ENCODE measurements at regions not wholly inside any gene's neighbourhood (a gene's known extent, or its start where the extent isn't known, plus 50 kb on each side); places are given as distances from the start of the nearest gene placed in this dataset.

GRCh38 chr5:2861605-2862004 is 110.1 kb upstream of the IRX2 start:
- Mint-ChIP-seq H3K4me3 (no peak overlapping the region), H3K36me3 (ENCODE audit: insufficient read depth in 2 of 2) (peaks cover 2% of the 10 kb centered on the region in 2 donors), H3K9me3 (peaks cover 0 to 3% of the 10 kb centered on the region in 2 donors), H3K4me1 (ENCODE audit: low read depth) (no peaks in the 10 kb centered on the region), H3K27ac (no peak overlapping the region), H3K27me3 (ENCODE audit: low read depth) (no peaks in the 10 kb centered on the region)
- DNase-seq (no peak), ATAC-seq (replicated peaks in 1 of 2) (no peak)

GRCh38 chr5:2860101-2860500 is 108.6 kb upstream of the IRX2 start:
- ATAC-seq (replicated peaks in 1 of 2), result no peak
- Mint-ChIP-seq H3K27ac (no peak overlapping the region), H3K9me3 (peaks cover 0 to 3% of the 10 kb centered on the region in 2 donors), H3K36me3 (ENCODE audit: insufficient read depth in 2 of 2) (peaks cover under 1 to 2% of the 10 kb centered on the region in 2 donors), H3K4me1 (ENCODE audit: low read depth) (no peaks in the 10 kb centered on the region), H3K4me3 (no peak overlapping the region), H3K27me3 (ENCODE audit: low read depth) (no peaks in the 10 kb centered on the region)
- DNase-seq, result no peak

GRCh38 chr5:2857837-2858236 is 106.4 kb upstream of the IRX2 start:
- Mint-ChIP-seq H3K36me3 (ENCODE audit: insufficient read depth in 2 of 2) (peaks cover 0 to 2% of the 10 kb centered on the region in 2 donors), H3K27ac (no peak overlapping the region), H3K4me1 (ENCODE audit: low read depth) (no peaks in the 10 kb centered on the region), H3K27me3 (ENCODE audit: low read depth) (no peaks in the 10 kb centered on the region), H3K4me3 (no peak overlapping the region), H3K9me3 (peaks cover 0 to 4% of the 10 kb centered on the region in 2 donors)
- no peak for ATAC-seq (replicated peaks in 1 of 2)
- DNase-seq, result no peak

- H3K4me3 Mint-ChIP-seq, result no peak overlapping the region
- no peaks in the 10 kb centered on the region for H3K27me3 Mint-ChIP-seq (ENCODE audit: low read depth)
- no peak for DNase-seq
- ATAC-seq (replicated peaks in 1 of 2), result no peak
- no peak overlapping the region for H3K27ac Mint-ChIP-seq
- peaks cover 0 to 4% of the 10 kb centered on the region in 2 donors for H3K9me3 Mint-ChIP-seq
- peaks cover 0 to 2% of the 10 kb centered on the region in 2 donors for H3K36me3 Mint-ChIP-seq (ENCODE audit: insufficient read depth in 2 of 2)
- no peaks in the 10 kb centered on the region for H3K4me1 Mint-ChIP-seq (ENCODE audit: low read depth)
These were observed 104.7 kb upstream of the IRX2 start for GRCh38 chr5:2856206-2856605.

GRCh38 chr5:2852446-2852845 is 101.0 kb upstream of the IRX2 start:
- ATAC-seq (replicated peaks in 1 of 2), result no peak

GRCh38 chr5:2851895-2852294 is 100.4 kb upstream of the IRX2 start:
- H3K4me1 Mint-ChIP-seq (ENCODE audit: low read depth), result no peaks in the 10 kb centered on the region
- no peak overlapping the region for H3K27ac Mint-ChIP-seq
- ATAC-seq (replicated peaks in 1 of 2), result no peak
- no peak overlapping the region for H3K4me3 Mint-ChIP-seq
- H3K27me3 Mint-ChIP-seq (ENCODE audit: low read depth), result no peaks in the 10 kb centered on the region
- no peak for DNase-seq
- H3K9me3 Mint-ChIP-seq, result peaks cover 4% of the 10 kb centered on the region in 2 donors
- peaks cover 0 to 2% of the 10 kb centered on the region in 2 donors for H3K36me3 Mint-ChIP-seq (ENCODE audit: insufficient read depth in 2 of 2)

More at GRCh38 chr5:2852446-2852845, 101.0 kb upstream of the IRX2 start:
- DNase-seq, result no peak
- H3K27me3 Mint-ChIP-seq (ENCODE audit: low read depth), result no peaks in the 10 kb centered on the region
- H3K27ac Mint-ChIP-seq, result no peak overlapping the region
- H3K9me3 Mint-ChIP-seq, result peaks cover 4% of the 10 kb centered on the region in 2 donors
- peaks cover 0 to 2% of the 10 kb centered on the region in 2 donors for H3K36me3 Mint-ChIP-seq (ENCODE audit: insufficient read depth in 2 of 2)
- no peak overlapping the region for H3K4me3 Mint-ChIP-seq
- H3K4me1 Mint-ChIP-seq (ENCODE audit: low read depth), result no peaks in the 10 kb centered on the region

DNA sequence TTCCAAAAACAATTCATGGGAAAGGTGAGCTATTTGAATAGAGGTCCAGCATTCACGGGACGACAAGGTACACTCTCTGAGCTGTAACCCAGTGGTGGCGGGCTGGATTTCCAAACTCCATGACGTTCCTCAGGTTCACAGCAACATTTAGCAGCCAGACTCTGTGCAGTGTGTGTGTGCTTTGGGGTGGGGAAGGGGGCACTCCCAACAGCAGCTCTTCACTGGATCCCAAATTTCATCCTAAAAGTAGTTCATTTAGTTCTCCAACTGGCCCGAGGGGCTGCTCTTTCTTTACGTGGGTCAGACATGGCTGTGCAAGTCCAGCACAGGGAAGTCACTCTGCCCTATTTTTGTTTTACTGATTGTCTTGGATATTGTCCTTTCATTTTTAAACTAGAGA is 98.0 kb upstream of the IRX2 start:
- Mint-ChIP-seq H3K27me3 (ENCODE audit: low read depth) (no peaks in the 10 kb centered on the region), H3K36me3 (ENCODE audit: insufficient read depth in 2 of 2) (peaks cover 0 to 2% of the 10 kb centered on the region in 2 donors), H3K27ac (no peak overlapping the region), H3K4me1 (ENCODE audit: low read depth) (no peaks in the 10 kb centered on the region), H3K9me3 (peaks cover 2 to 4% of the 10 kb centered on the region in 2 donors), H3K4me3 (no peak overlapping the region)
- ATAC-seq (replicated peaks in 1 of 2) (no peak), DNase-seq (no peak)

DNA sequence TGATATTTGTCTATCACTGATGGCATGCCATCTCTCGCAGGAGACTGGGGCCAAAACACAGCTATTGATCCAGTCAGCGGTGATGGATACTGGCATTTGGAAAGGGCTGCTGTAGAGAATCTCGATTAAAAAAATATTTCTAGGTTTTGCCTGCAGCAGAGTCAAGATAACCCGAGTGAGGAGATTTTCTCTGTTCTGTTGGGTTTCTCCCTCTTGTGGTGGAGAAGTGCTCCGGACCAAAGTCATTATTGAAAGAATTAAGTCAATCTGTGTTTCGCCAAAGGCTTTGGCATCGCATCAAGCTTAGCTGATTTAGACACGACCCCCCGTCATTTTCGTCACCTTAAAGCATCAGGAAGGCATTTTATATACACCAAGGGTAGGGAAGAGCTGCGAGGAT is 97.1 kb upstream of the IRX2 start:
- no peak overlapping the region for H3K4me3 Mint-ChIP-seq
- no peaks in the 10 kb centered on the region for H3K4me1 Mint-ChIP-seq (ENCODE audit: low read depth)
- H3K27me3 Mint-ChIP-seq (ENCODE audit: low read depth), result no peaks in the 10 kb centered on the region
- ATAC-seq (replicated peaks in 1 of 2), result no peak
- H3K9me3 Mint-ChIP-seq, result peaks cover 2 to 4% of the 10 kb centered on the region in 2 donors
- H3K36me3 Mint-ChIP-seq (ENCODE audit: insufficient read depth in 2 of 2), result peaks cover 0 to 2% of the 10 kb centered on the region in 2 donors
- no peak for DNase-seq
- no peak overlapping the region for H3K27ac Mint-ChIP-seq

- Mint-ChIP-seq H3K4me3 (no peak overlapping the region), H3K27ac (no peak overlapping the region), H3K27me3 (ENCODE audit: low read depth) (no peaks in the 10 kb centered on the region), H3K36me3 (ENCODE audit: insufficient read depth in 2 of 2) (no peaks in the 10 kb centered on the region), H3K4me1 (ENCODE audit: low read depth) (no peaks in the 10 kb centered on the region), H3K9me3 (peaks cover 0 to 4% of the 10 kb centered on the region in 2 donors)
- ATAC-seq (replicated peaks in 1 of 2), result no peak
- DNase-seq, result no peak
These were observed 96.1 kb upstream of the IRX2 start for GRCh38 chr5:2847608-2848007.

DNA sequence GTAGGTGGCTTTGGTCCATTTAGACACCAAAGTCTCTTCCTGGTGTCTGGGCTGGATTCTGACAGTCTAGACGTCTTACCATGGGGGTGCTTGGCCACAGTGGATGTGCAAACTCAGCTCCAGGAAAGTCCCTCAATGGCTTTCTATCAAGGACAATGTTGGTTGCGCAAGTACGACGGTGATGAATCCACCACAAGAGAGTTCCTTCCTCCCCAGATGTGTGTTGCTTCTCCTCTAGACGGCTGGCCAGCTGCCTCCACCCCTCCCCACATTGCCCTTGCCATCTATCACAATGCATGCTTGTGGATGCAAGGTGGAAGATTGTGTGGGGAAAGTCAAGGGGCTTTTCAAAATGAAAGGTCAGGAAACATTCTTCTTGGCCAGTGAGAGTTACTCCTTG is 89.7 kb upstream of the IRX2 start:
- no peaks in the 10 kb centered on the region for H3K36me3 Mint-ChIP-seq (ENCODE audit: insufficient read depth in 2 of 2)
- ATAC-seq (replicated peaks in 1 of 2) (no peak), DNase-seq (no peak)
- no peaks in the 10 kb centered on the region for H3K27me3 Mint-ChIP-seq (ENCODE audit: low read depth)
- H3K4me3 Mint-ChIP-seq, result no peak overlapping the region
- peaks cover 0 to 4% of the 10 kb centered on the region in 2 donors for H3K9me3 Mint-ChIP-seq
- no peaks in the 10 kb centered on the region for H3K4me1 Mint-ChIP-seq (ENCODE audit: low read depth)
- H3K27ac Mint-ChIP-seq, result no peak overlapping the region

GRCh38 chr5:2840372-2840915 is 89.0 kb upstream of the IRX2 start:
- no peak overlapping the region for H3K27ac Mint-ChIP-seq
- peaks cover 0 to 4% of the 10 kb centered on the region in 2 donors for H3K9me3 Mint-ChIP-seq
- no peaks in the 10 kb centered on the region for H3K4me1 Mint-ChIP-seq (ENCODE audit: low read depth)
- ATAC-seq (replicated peaks in 1 of 2), result no peak
- no peak for DNase-seq
- H3K27me3 Mint-ChIP-seq (ENCODE audit: low read depth), result no peaks in the 10 kb centered on the region
- H3K36me3 Mint-ChIP-seq (ENCODE audit: insufficient read depth in 2 of 2), result no peaks in the 10 kb centered on the region
- H3K4me3 Mint-ChIP-seq, result no peak overlapping the region

GRCh38 chr5:2836133-2836532 is 84.7 kb upstream of the IRX2 start:
- H3K27ac Mint-ChIP-seq, result no peak overlapping the region
- H3K4me3 Mint-ChIP-seq, result no peak overlapping the region
- no peaks in the 10 kb centered on the region for H3K27me3 Mint-ChIP-seq (ENCODE audit: low read depth)
- no peaks in the 10 kb centered on the region for H3K4me1 Mint-ChIP-seq (ENCODE audit: low read depth)
- ATAC-seq (replicated peaks in 1 of 2), result no peak
- no peaks in the 10 kb centered on the region for H3K36me3 Mint-ChIP-seq (ENCODE audit: insufficient read depth in 2 of 2)
- DNase-seq, result no peak
- peaks cover 0 to 4% of the 10 kb centered on the region in 2 donors for H3K9me3 Mint-ChIP-seq

GRCh38 chr5:2833556-2833955 is 82.1 kb upstream of the IRX2 start:
- H3K9me3 Mint-ChIP-seq, result peaks cover 0 to 4% of the 10 kb centered on the region in 2 donors
- DNase-seq (no peak), ATAC-seq (replicated peaks in 1 of 2) (no peak)
- H3K4me3 Mint-ChIP-seq, result no peak overlapping the region
- no peaks in the 10 kb centered on the region for H3K27me3 Mint-ChIP-seq (ENCODE audit: low read depth)
- no peaks in the 10 kb centered on the region for H3K36me3 Mint-ChIP-seq (ENCODE audit: insufficient read depth in 2 of 2)
- no peaks in the 10 kb centered on the region for H3K4me1 Mint-ChIP-seq (ENCODE audit: low read depth)
- H3K27ac Mint-ChIP-seq, result no peak overlapping the region

GRCh38 chr5:2832394-2832793 is 80.9 kb upstream of the IRX2 start:
- no peaks in the 10 kb centered on the region for H3K9me3 Mint-ChIP-seq
- no peak overlapping the region for H3K27ac Mint-ChIP-seq
- H3K36me3 Mint-ChIP-seq (ENCODE audit: insufficient read depth in 2 of 2), result no peaks in the 10 kb centered on the region
- no peak overlapping the region for H3K4me3 Mint-ChIP-seq
- no peaks in the 10 kb centered on the region for H3K4me1 Mint-ChIP-seq (ENCODE audit: low read depth)
- no peaks in the 10 kb centered on the region for H3K27me3 Mint-ChIP-seq (ENCODE audit: low read depth)
- ATAC-seq (replicated peaks in 1 of 2) (no peak), DNase-seq (no peak)

Measured in activated T-cell treated with anti-CD3 and anti-CD28 coated beads, Interleukin-2, amount 50 U/mL, for 72 hours (primary cell).